Esophagus squamous epithelium (tissue), 4 donors: ENCODE measurements at regions not wholly inside any gene's neighbourhood (a gene's known extent, or its start where the extent isn't known, plus 50 kb on each side); places are given as distances from the start of the nearest gene placed in this dataset.

Source experiments
- POLR2A ChIP-seq, 4 donors: fragments of 450-650 bp; IDR thresholded peaks; one replicate each; pipeline ENCODE4 v1.6.1; 2017; ENCODE audit warnings: antibody characterized with exemption in 4 of 4, mild to moderate bottlenecking in 4 of 4, moderate library complexity in 3 of 4
- TF ChIP-seq, protein P1 (sequence below), 6 experiments: fragments of 450-650 bp in 4 of 6; fragments of 200-600 bp in 2 of 6; sonication (generic) in 2 of 6; IDR thresholded peaks; one replicate each; pipeline ENCODE4 v1.5.1; 2016 to 2019; ENCODE audit warnings: antibody characterized with exemption in 6 of 6, mild to moderate bottlenecking in 4 of 6, moderate library complexity in 4 of 6

DNA sequence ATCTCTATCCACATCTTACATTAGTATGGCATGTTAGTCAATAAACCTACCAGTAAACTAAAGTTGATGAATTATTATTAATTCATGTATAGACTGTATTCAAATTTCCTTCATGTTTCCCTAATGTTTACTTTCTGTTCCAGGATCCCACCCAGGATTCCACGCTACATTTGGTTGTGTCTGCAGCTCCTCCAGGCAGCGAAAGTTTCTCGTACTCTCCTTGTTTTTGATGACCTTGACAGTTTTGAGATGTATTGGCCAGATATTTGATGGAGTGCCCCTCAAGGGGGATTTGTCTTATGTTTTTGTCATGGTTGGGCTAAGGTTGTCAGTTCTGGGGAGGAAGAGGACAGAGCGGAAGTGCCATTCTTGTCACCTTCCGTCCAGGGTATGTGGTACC lies 445.2 kb upstream of the CDH4 start:
- no peak for TF ChIP-seq POLR2A (IDR thresholded peaks at IDR 0.05)
- TF ChIP-seq, protein P1, sequence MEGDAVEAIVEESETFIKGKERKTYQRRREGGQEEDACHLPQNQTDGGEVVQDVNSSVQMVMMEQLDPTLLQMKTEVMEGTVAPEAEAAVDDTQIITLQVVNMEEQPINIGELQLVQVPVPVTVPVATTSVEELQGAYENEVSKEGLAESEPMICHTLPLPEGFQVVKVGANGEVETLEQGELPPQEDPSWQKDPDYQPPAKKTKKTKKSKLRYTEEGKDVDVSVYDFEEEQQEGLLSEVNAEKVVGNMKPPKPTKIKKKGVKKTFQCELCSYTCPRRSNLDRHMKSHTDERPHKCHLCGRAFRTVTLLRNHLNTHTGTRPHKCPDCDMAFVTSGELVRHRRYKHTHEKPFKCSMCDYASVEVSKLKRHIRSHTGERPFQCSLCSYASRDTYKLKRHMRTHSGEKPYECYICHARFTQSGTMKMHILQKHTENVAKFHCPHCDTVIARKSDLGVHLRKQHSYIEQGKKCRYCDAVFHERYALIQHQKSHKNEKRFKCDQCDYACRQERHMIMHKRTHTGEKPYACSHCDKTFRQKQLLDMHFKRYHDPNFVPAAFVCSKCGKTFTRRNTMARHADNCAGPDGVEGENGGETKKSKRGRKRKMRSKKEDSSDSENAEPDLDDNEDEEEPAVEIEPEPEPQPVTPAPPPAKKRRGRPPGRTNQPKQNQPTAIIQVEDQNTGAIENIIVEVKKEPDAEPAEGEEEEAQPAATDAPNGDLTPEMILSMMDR (IDR thresholded peaks at IDR 0.05): no peak
